HepG2 (cell line): ENCODE measurements at regions not wholly inside any gene's neighbourhood (a gene's known extent, or its start where the extent isn't known, plus 50 kb on each side); places are given as distances from the start of the nearest gene placed in this dataset.

ENCODE experiments used
- ATAC-seq: fragments of 200-7000 bp; cut with Tn5 transposase; 3 replicates; pipeline ENCODE4 v1.9.1; 2020; ENCODE audit warnings: mild to moderate bottlenecking, moderate library complexity
- BruUV-seq: library from RNA; stranded (reverse); fragments of 400-500 nt; replicated peaks from 2 replicates; lab custom pipeline; 2021; lab: Mats Ljungman, UMichigan
- CTCF ChIA-PET: fragments of 300-600 bp; formaldehyde crosslinking; extraction: SDS; loops from one replicate; lab custom pipeline; 2021; ENCODE audit warnings: low total read pairs, inconsistent platforms, low intra/inter-chr PET ratio; lab: Yijun Ruan, JAX
- POLR2A ChIA-PET: fragments of 350-600 bp; sonication (Branson Sonifier 250); formaldehyde crosslinking; loops from one replicate; lab custom pipeline; 2020; ENCODE audit warnings: antibody characterized with exemption, inconsistent platforms; lab: Yijun Ruan, JAX
- DNase-seq: peaks from one replicate; pipeline ENCODE4 v3.0.0-alpha.2; 2015; ENCODE audit warnings: low spot score
- FAIRE-seq: peaks from 3 replicates; lab custom pipeline; 2011; peaks lifted over from hg19 to GRCh38; lab: Jason Lieb, UNC
- H2AFZ ChIP-seq: one replicate; pipeline ENCODE4 v1.6.1; 2011; ENCODE audit warnings: low read length, inconsistent platforms
- H3K27ac ChIP-seq: fragments of 300-600 bp; 3 replicates; pipeline ENCODE4 v1.8.0; 2011; ENCODE audit warnings: mixed run types, mild to moderate bottlenecking, mixed read lengths, low read length, inconsistent platforms; ENCODE audit not compliant: insufficient read depth; ENCODE audit errors: extremely low read length
- H3K27me3 ChIP-seq, 2 experiments: fragments of 200-600 bp in 1 of 2; 2 replicates in 1 of 2; 3 replicates in 1 of 2; pipeline versions ENCODE4 v1.6.0 to v1.8.0; 2011; ENCODE audit warnings: low read length in 2 of 2, mild to moderate bottlenecking in 2 of 2, moderate library complexity in 2 of 2, inconsistent platforms in 1 of 2; ENCODE audit not compliant: insufficient read depth in 2 of 2, control insufficient read depth in 1 of 2
- H3K36me3 ChIP-seq, 2 experiments: fragments of 200-600 bp in 1 of 2; replicated peaks in 1 of 2; 2 replicates in 1 of 2; 3 replicates in 1 of 2; pipeline versions ENCODE4 v1.5.1 to v1.8.0; 2011; ENCODE audit warnings: low read length in 2 of 2, inconsistent platforms in 1 of 2; ENCODE audit not compliant: insufficient read depth in 2 of 2, control insufficient read depth in 1 of 2
- H3K4me1 ChIP-seq: 2 replicates; pipeline ENCODE4 v1.5.1; 2012; ENCODE audit warnings: low read length, inconsistent platforms; ENCODE audit not compliant: insufficient read depth
- H3K4me2 ChIP-seq: 2 replicates; pipeline ENCODE4 v1.6.0; 2011; ENCODE audit warnings: low read depth, low read length, inconsistent platforms
- H3K4me3 ChIP-seq, 3 experiments: fragments of 200-600 bp in 1 of 3; sonication (generic), shearing (Covaris generic) in 1 of 3; replicated peaks in 1 of 3; 2 replicates each; pipeline ENCODE4 v1.5.1; 2011 to 2016; ENCODE audit warnings: low read length in 3 of 3, inconsistent platforms in 2 of 3, low read depth in 2 of 3, mild to moderate bottlenecking in 2 of 3, control low read depth in 1 of 3, mixed read lengths in 1 of 3; ENCODE audit not compliant: insufficient read depth in 1 of 3
- H3K79me2 ChIP-seq: one replicate; pipeline ENCODE4 v1.6.1; 2011; ENCODE audit warnings: low read length, inconsistent platforms; ENCODE audit not compliant: insufficient read depth
- H3K9ac ChIP-seq: 2 replicates; pipeline ENCODE4 v1.6.0; 2011; ENCODE audit warnings: mild to moderate bottlenecking, low read depth, low read length, inconsistent platforms; ENCODE audit not compliant: insufficient read depth
- H3K9me3 ChIP-seq: 2 replicates; pipeline ENCODE4 v1.5.1; 2012; ENCODE audit warnings: mild to moderate bottlenecking, low read length
- H4K20me1 ChIP-seq: 2 replicates; pipeline ENCODE4 v1.6.0; 2011; ENCODE audit warnings: inconsistent platforms, mild to moderate bottlenecking, low read length, moderate library complexity; ENCODE audit not compliant: insufficient read depth
- CENPT ChIP-seq: sonication (generic); formaldehyde crosslinking; IDR thresholded peaks from 2 replicates; pipeline ENCODE4 v1.8.0; 2022; ENCODE audit warnings: low read depth, mild to moderate bottlenecking, moderate library complexity, missing genetic modification reagents
- ELK4 ChIP-seq: sonication (generic); formaldehyde crosslinking; IDR thresholded peaks from 2 replicates; pipeline ENCODE4 v1.9.0; 2021; ENCODE audit warnings: missing genetic modification reagents, borderline replicate concordance
- HMG20A ChIP-seq: IDR thresholded peaks from 2 replicates; pipeline ENCODE4 v1.6.1; 2016; ENCODE audit warnings: borderline replicate concordance
- IKZF4 ChIP-seq: sonication (generic); formaldehyde crosslinking; IDR thresholded peaks from 2 replicates; pipeline ENCODE4 v1.5.1; 2020; ENCODE audit warnings: borderline replicate concordance, mild to moderate bottlenecking, low read depth, missing genetic modification reagents; ENCODE audit errors: not compliant biosample characterization
- NBN ChIP-seq: fragments of 450-650 bp; conservative IDR thresholded peaks from 2 replicates; pipeline ENCODE4 v1.6.1; 2017
- RBFOX2 ChIP-seq: fragments of 200-400 bp; formaldehyde crosslinking; IDR thresholded peaks from 2 replicates; pipeline ENCODE4 v1.6.1; 2017; ENCODE audit warnings: low read depth, mild to moderate bottlenecking, low read length
- RCOR2 ChIP-seq: IDR thresholded peaks from 2 replicates; pipeline ENCODE4 v1.6.1; 2016; ENCODE audit warnings: missing biosample characterization, missing genetic modification reagents
- RFXAP ChIP-seq: sonication (generic); formaldehyde crosslinking; IDR thresholded peaks from 2 replicates; pipeline ENCODE4 v1.4.0; 2020; ENCODE audit warnings: missing genetic modification reagents, borderline replicate concordance
- SOX13 ChIP-seq, 3 experiments: fragments of 450-650 bp in 1 of 3; sonication (generic) in 1 of 3; formaldehyde crosslinking in 1 of 3; IDR thresholded peaks in 2 of 3; conservative IDR thresholded peaks in 1 of 3; 2 replicates each; pipeline versions ENCODE4 v1.5.0 to v1.6.1; 2016 to 2020; ENCODE audit warnings: antibody characterized with exemption in 1 of 3, mild to moderate bottlenecking in 1 of 3, missing compliant biosample characterization in 1 of 3, missing genetic modification reagents in 1 of 3, moderate library complexity in 1 of 3
- ZNF326 ChIP-seq: sonication (generic); formaldehyde crosslinking; IDR thresholded peaks from 2 replicates; pipeline ENCODE4 v1.4.0; 2020; ENCODE audit warnings: missing genetic modification reagents, borderline replicate concordance
- ZNF33A ChIP-seq: sonication (generic); formaldehyde crosslinking; IDR thresholded peaks from 2 replicates; pipeline ENCODE4 v1.5.1; 2020; ENCODE audit warnings: missing genetic modification reagents, mild to moderate bottlenecking, moderate library complexity, borderline replicate concordance
- ZNF501 ChIP-seq: sonication (generic); formaldehyde crosslinking; IDR thresholded peaks from 2 replicates; pipeline ENCODE4 v1.5.1; 2020; ENCODE audit warnings: mild to moderate bottlenecking, moderate library complexity, missing genetic modification reagents
- WGBS: methylation state at CpG from one replicate; pipeline ENCODE4 v1.1.6; 2017; ENCODE audit warnings: low lambda C conversion rate; 5-methylcytosine and 5-hydroxymethylcytosine counted together
- in situ Hi-C: cut with HindIII; loops from 2 replicates; pipeline ENCODE4 v1.10.0; 2017; ENCODE audit warnings: low pct_unique_long_range_greater_than_20kb; ENCODE audit not compliant: extremely low pct_ligation_motif_present
- intact Hi-C: fragments of 100-400 bp; cut with micrococcal nuclease; formaldehyde crosslinking; loops from one replicate; pipeline ENCODE4 v1.10.0; 2022; ENCODE audit not compliant: unreplicated experiment
- TF ChIP-seq, protein P1 (sequence below): sonication (generic); formaldehyde crosslinking; IDR thresholded peaks from 2 replicates; pipeline ENCODE4 v1.5.0; 2020; ENCODE audit warnings: mild to moderate bottlenecking, missing genetic modification reagents, moderate library complexity
- TF ChIP-seq, protein P2 (sequence below): sonication (generic); formaldehyde crosslinking; IDR thresholded peaks from 2 replicates; pipeline ENCODE4 v1.8.0; 2022; ENCODE audit warnings: missing genetic modification reagents, low read depth, mild to moderate bottlenecking, borderline replicate concordance

DNA sequence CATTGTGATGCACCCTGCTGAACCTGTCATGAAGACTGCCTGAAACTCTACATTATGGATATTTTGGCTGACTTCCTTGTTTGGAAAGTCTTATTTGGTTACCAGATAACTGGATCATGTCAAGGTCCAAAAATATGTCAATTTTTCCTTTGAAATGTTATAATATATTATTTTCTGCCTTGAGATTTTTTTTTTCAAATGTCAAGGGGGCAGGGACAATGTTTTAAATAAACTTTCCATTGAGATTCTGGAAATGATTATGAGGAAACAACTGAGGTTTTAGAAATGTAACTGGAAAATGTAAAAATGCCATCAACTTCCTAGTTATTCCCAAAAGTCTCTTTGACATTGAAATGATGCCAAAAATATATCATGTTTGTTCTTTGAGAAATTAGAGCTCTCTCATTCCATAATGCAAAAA lies 117.0 kb downstream of the RFC3 start:
- ATAC-seq = no peak
- Histone ChIP-seq H3K9me3 (peaks cover 7% of the 10 kb centered on the region), H2AFZ (no peak overlapping the region), H4K20me1 (no peaks in the 10 kb centered on the region), H3K9ac (no peak overlapping the region), H3K4me2 (no peak overlapping the region), H3K4me1 (peaks cover 26% of the 10 kb centered on the region), H3K4me3 (no peak overlapping the region), H3K27ac (no peak overlapping the region), H3K27me3 (no peaks in the 10 kb centered on the region), H3K36me3 (0 out of 5 replicates have a peak, but pooled peaks cover 0 to 1% of the 10 kb centered on the region in 2 experiments), H3K79me2 (no peaks in the 10 kb centered on the region)
- no TSS peak for BruUV-seq
- FAIRE-seq = no peak
- TF ChIP-seq IKZF4 (CRISPR knock-in tag) = no peak
- no peak for TF ChIP-seq HMG20A
- TF ChIP-seq, protein P1, sequence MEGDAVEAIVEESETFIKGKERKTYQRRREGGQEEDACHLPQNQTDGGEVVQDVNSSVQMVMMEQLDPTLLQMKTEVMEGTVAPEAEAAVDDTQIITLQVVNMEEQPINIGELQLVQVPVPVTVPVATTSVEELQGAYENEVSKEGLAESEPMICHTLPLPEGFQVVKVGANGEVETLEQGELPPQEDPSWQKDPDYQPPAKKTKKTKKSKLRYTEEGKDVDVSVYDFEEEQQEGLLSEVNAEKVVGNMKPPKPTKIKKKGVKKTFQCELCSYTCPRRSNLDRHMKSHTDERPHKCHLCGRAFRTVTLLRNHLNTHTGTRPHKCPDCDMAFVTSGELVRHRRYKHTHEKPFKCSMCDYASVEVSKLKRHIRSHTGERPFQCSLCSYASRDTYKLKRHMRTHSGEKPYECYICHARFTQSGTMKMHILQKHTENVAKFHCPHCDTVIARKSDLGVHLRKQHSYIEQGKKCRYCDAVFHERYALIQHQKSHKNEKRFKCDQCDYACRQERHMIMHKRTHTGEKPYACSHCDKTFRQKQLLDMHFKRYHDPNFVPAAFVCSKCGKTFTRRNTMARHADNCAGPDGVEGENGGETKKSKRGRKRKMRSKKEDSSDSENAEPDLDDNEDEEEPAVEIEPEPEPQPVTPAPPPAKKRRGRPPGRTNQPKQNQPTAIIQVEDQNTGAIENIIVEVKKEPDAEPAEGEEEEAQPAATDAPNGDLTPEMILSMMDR (CRISPR knock-in tag) = no peak
- TF ChIP-seq ZNF326 (CRISPR knock-in tag) = no peak
- intact Hi-C loops = loop anchor here (5.0 kb wide), 1 partner anchor 77 kb away; no protein-coding TSS in a partner anchor
- in situ Hi-C loops = loop anchor here (5.0 to 25.0 kb wide), 2 partner anchors 142 to 1227 kb away; no protein-coding TSS in a partner anchor
- DNase-seq = no peak
- POLR2A ChIA-PET = no interaction called here
- CTCF ChIA-PET = no interaction called here

- intact Hi-C loops = loop anchor here (2.0 to 5.0 kb wide), 2 partner anchors 21 to 76 kb away; no protein-coding TSS in a partner anchor
- FAIRE-seq (no peak), ATAC-seq (no peak), DNase-seq (no peak)
- Histone ChIP-seq H3K27ac (no peak overlapping the region), H3K27me3 (no peaks in the 10 kb centered on the region), H2AFZ (no peak overlapping the region), H3K36me3 (0 out of 5 replicates have a peak, but pooled peaks cover 0 to 1% of the 10 kb centered on the region in 2 experiments), H3K4me3 (no peak overlapping the region), H3K4me1 (peaks cover 29% of the 10 kb centered on the region), H3K9ac (no peak overlapping the region), H3K79me2 (no peaks in the 10 kb centered on the region), H4K20me1 (no peaks in the 10 kb centered on the region), H3K9me3 (peaks cover 7% of the 10 kb centered on the region), H3K4me2 (no peak overlapping the region)
- CTCF ChIA-PET = no interaction called here
- WGBS = 100% methylated on average over 4 of the region's 4 CpGs
- in situ Hi-C loops = loop anchor here (25.0 kb wide), 1 partner anchor 1226 kb away; no protein-coding TSS in a partner anchor
- POLR2A ChIA-PET = no interaction called here
- BruUV-seq = no TSS peak
- TF ChIP-seq RBFOX2 (no peak), CENPT (no peak), RFXAP (CRISPR knock-in tag) (no peak), IKZF4 (CRISPR knock-in tag) (no peak), SOX13 (IDR thresholded peaks at IDR 0.05) (no peak), SOX13 (CRISPR knock-in tag; conservative IDR thresholded peaks at IDR 0.05 in 1 of 2, IDR thresholded peaks at IDR 0.05 in 1 of 2) (no peak), ZNF501 (no peak), ELK4 (CRISPR knock-in tag) (no peak), NBN (no peak), ZNF33A (no peak), RCOR2 (CRISPR knock-in tag) (no peak)
- TF ChIP-seq, protein P2, sequence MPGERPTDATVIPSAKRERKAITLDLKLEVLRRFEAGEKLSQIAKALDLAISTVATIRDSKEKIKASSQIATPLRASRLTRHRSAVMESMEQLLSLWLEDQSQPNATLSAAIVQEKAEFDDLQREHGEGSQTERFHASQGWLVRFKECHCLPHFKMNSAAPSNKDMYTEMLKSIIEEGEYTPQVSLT (CRISPR knock-in tag) = no peak
Observed at GRCh38 chr13:33935969-33936368, 118.0 kb downstream of the RFC3 start.
